Pancreas (tissue), 10 donors: ENCODE measurements at regions not wholly inside any gene's neighbourhood (a gene's known extent, or its start where the extent isn't known, plus 50 kb on each side); places are given as distances from the start of the nearest gene placed in this dataset.

ENCODE experiments used
- ATAC-seq, 4 donors: fragments of 200-7000 bp; cut with Tn5 transposase; one replicate each; pipeline versions ENCODE4 v1.8.0 to v1.9.1; 2020; ENCODE audit warnings: mild to moderate bottlenecking in 4 of 4, moderate library complexity in 4 of 4
- DNase-seq, 6 donors: peaks; one replicate each; pipeline ENCODE4 v3.0.0-alpha.2; 2020
- FAIRE-seq: peaks from 2 replicates; lab custom pipeline; 2012; peaks lifted over from hg19 to GRCh38; lab: Jason Lieb, UNC
- H3K27ac ChIP-seq, 4 donors: fragments of 200-600 bp; sonication (generic); 1 replicate in 3 of 4; 2 replicates in 1 of 4; pipeline versions ENCODE4 v1.5.0 to v1.8.0; 2020
- H3K27me3 ChIP-seq, 4 donors: fragments of 200-600 bp; one replicate each; pipeline ENCODE4 v1.8.0; 2021
- H3K36me3 ChIP-seq, 3 donors: fragments of 200-600 bp; sonication (generic) in 1 of 3; one replicate each; pipeline versions ENCODE4 v1.5.0 to v1.8.0; 2020 to 2021
- H3K4me1 ChIP-seq, 3 donors: fragments of 200-600 bp; one replicate each; pipeline ENCODE4 v1.8.0; 2021
- H3K4me3 ChIP-seq, 4 donors: fragments of 200-600 bp; sonication (generic) in 2 of 4; one replicate each; pipeline versions ENCODE4 v1.5.0 to v1.8.0; 2020 to 2021
- H3K9me3 ChIP-seq, 4 donors: fragments of 200-600 bp; one replicate each; pipeline ENCODE4 v1.8.0; 2021
- CTCF ChIP-seq, 4 donors: fragments of 200-600 bp; sonication (generic) in 3 of 4; IDR thresholded peaks; one replicate each; pipeline versions ENCODE4 v1.5.0 to v1.8.0; 2021; ENCODE audit warnings: antibody characterized with exemption in 4 of 4
- WGBS, 2 donors: extraction: QIAGEN DNeasy Blood & Tissue Kit; methylation state at CpG; one replicate each; pipeline ENCODE4 v1.1.7; 2013; 5-methylcytosine and 5-hydroxymethylcytosine counted together
- intact Hi-C, 3 donors: fragments of 100-400 bp; cut with DNase I; formaldehyde crosslinking; loops; one replicate each; pipeline versions ENCODE4 v1.11.1 to v1.14.2; 2022
- donor health status: healthy with polysubstance abuse.
- donor health status: DM: no; HTN: no; CAD: no; lungs with moderate emphysema.
- donor health status: DM: no; HTN: no; CAD: no.
- donor health status: control.
- donor health status: control.
- donor health status: Bipolar disorder and iron deficiency.
- donor health status: DM: yes; HTN: yes; CAD: no.
- donor health status: DM: no; HTN: no; CAD: no.
- donor health status: DM: no; HTN: no; CAD: no.
- donor health status: DM: yes; HTN: yes; CAD: no.

- ATAC-seq = no peak
- no peak overlapping the region for H3K4me3 ChIP-seq
- H3K9me3 ChIP-seq = no peaks in the 10 kb centered on the region
- WGBS, 2 donors = 84 to 92% methylated on average over 5 of the region's 5 CpGs
- no peak for TF ChIP-seq CTCF (IDR thresholded peaks at IDR 0.05)
- intact Hi-C loops = no loop called here
- DNase-seq = no peak
- no peak overlapping the region for H3K27ac ChIP-seq
- no peaks in the 10 kb centered on the region for H3K4me1 ChIP-seq
- H3K36me3 ChIP-seq = no peaks in the 10 kb centered on the region
- no peaks in the 10 kb centered on the region for H3K27me3 ChIP-seq
- no peak for FAIRE-seq
These were observed 126.0 kb downstream of the CD83 start for GRCh38 chr6:14243597-14243996.

- ATAC-seq = no peak
- 60 to 77% methylated on average over 3 of the region's 3 CpGs for WGBS, 2 donors
- no peak overlapping the region for H3K27ac ChIP-seq
- no peaks in the 10 kb centered on the region for H3K9me3 ChIP-seq
- intact Hi-C loops = no loop called here
- FAIRE-seq = no peak
- H3K4me3 ChIP-seq = no peak overlapping the region
- H3K27me3 ChIP-seq = no peaks in the 10 kb centered on the region
- TF ChIP-seq CTCF (IDR thresholded peaks at IDR 0.05) = no peak
- no peaks in the 10 kb centered on the region for H3K4me1 ChIP-seq
- H3K36me3 ChIP-seq = no peaks in the 10 kb centered on the region
- DNase-seq = no peak
These were observed 129.3 kb downstream of the CD83 start for GRCh38 chr6:14246876-14247275.

- H3K27me3 ChIP-seq = no peaks in the 10 kb centered on the region
- H3K4me1 ChIP-seq = no peaks in the 10 kb centered on the region
- no peak for TF ChIP-seq CTCF (IDR thresholded peaks at IDR 0.05)
- FAIRE-seq (no peak), DNase-seq (no peak), ATAC-seq (no peak)
- 92 to 96% methylated on average over 4 of the region's 4 CpGs for WGBS, 2 donors
- intact Hi-C loops = no loop called here
- no peak overlapping the region for H3K27ac ChIP-seq
- no peaks in the 10 kb centered on the region for H3K36me3 ChIP-seq
- H3K4me3 ChIP-seq = no peak overlapping the region
- H3K9me3 ChIP-seq = no peaks in the 10 kb centered on the region
These were observed 133.0 kb downstream of the CD83 start for GRCh38 chr6:14250573-14250972.

GRCh38 chr6:14252271-14252850, 134.8 kb downstream of the CD83 start:
- DNase-seq (no peak), ATAC-seq (no peak), FAIRE-seq (no peak)
- 89 to 93% methylated on average over 10 of the region's 10 CpGs for WGBS, 2 donors
- TF ChIP-seq CTCF (IDR thresholded peaks at IDR 0.05) = no peak
- Histone ChIP-seq H3K27ac (no peak overlapping the region), H3K4me1 (no peaks in the 10 kb centered on the region), H3K4me3 (no peak overlapping the region), H3K27me3 (no peaks in the 10 kb centered on the region), H3K9me3 (no peaks in the 10 kb centered on the region), H3K36me3 (no peaks in the 10 kb centered on the region)
- intact Hi-C loops = no loop called here

- no peak for TF ChIP-seq CTCF (IDR thresholded peaks at IDR 0.05)
- H3K4me1 ChIP-seq = no peaks in the 10 kb centered on the region
- H3K36me3 ChIP-seq = no peaks in the 10 kb centered on the region
- no peaks in the 10 kb centered on the region for H3K27me3 ChIP-seq
- no peak overlapping the region for H3K4me3 ChIP-seq
- 94% methylated on average over 7 of the region's 7 CpGs for WGBS, 2 donors
- H3K9me3 ChIP-seq = no peaks in the 10 kb centered on the region
- no peak overlapping the region for H3K27ac ChIP-seq
- ATAC-seq (no peak), FAIRE-seq (no peak), DNase-seq (no peak)
- intact Hi-C loops = no loop called here
These were observed 136.9 kb downstream of the CD83 start for GRCh38 chr6:14254505-14254904.
